A673 (cell line): ENCODE measurements at regions not wholly inside any gene's neighbourhood (a gene's known extent, or its start where the extent isn't known, plus 50 kb on each side); places are given as distances from the start of the nearest gene placed in this dataset.

ENCODE experiments used
- CTCF ChIP-seq: fragments of 300-800, 200-600 bp; sonication (generic); conservative IDR thresholded peaks from 2 replicates; pipeline ENCODE4 v1.5.1; 2017; ENCODE audit warnings: low read depth, mild to moderate bottlenecking, antibody characterized with exemption, low read length, moderate library complexity, mixed read lengths
- EZH2 ChIP-seq: fragments of 200-600 bp; sonication (generic); IDR thresholded peaks from 2 replicates; pipeline ENCODE4 v1.6.1; 2017; ENCODE audit warnings: borderline replicate concordance, low read depth, mild to moderate bottlenecking, mixed read lengths, antibody characterized with exemption, low read length; ENCODE audit not compliant: poor library complexity, severe bottlenecking

- TF ChIP-seq CTCF (no peak), EZH2 (no peak)
Observed at GRCh38 chrX:39990388-39990787, 107.4 kb downstream of the BCOR start.
